D721Med (cell line): ENCODE measurements at regions not wholly inside any gene's neighbourhood (a gene's known extent, or its start where the extent isn't known, plus 50 kb on each side); places are given as distances from the start of the nearest gene placed in this dataset.

Experiments used
- DNase-seq: peaks from one replicate; pipeline ENCODE4 v3.0.0; 2011; ENCODE audit warnings: low spot score; ENCODE audit not compliant: insufficient read length
- FAIRE-seq: peaks from 2 replicates; lab custom pipeline; 2011; peaks lifted over from hg19 to GRCh38; lab: Jason Lieb, UNC
- CTCF ChIP-seq: IDR thresholded peaks from 2 replicates; pipeline ENCODE4 v1.5.1; 2012; ENCODE audit warnings: mild to moderate bottlenecking, control low read depth; ENCODE audit not compliant: insufficient read depth; ENCODE audit errors: missing control alignments

- TF ChIP-seq CTCF: no peak
- no peak for FAIRE-seq
- DNase-seq: no peak
Measured at GRCh38 chr1:235017191-235017590, 111.4 kb downstream of the TOMM20 start.

GRCh38 chr1:235015291-235015985 is 113.2 kb downstream of the TOMM20 start:
- TF ChIP-seq CTCF: no peak
- DNase-seq: no peak
- no peak for FAIRE-seq

GRCh38 chr1:235014756-235015155 is 113.9 kb downstream of the TOMM20 start:
- no peak for DNase-seq
- no peak for TF ChIP-seq CTCF
- FAIRE-seq: no peak

- no peak for TF ChIP-seq CTCF
- no peak for DNase-seq
- no peak for FAIRE-seq
Measured at GRCh38 chr1:235013512-235013911, 115.1 kb downstream of the TOMM20 start.

GRCh38 chr1:235012436-235013210 is 116.0 kb downstream of the TOMM20 start:
- no peak for TF ChIP-seq CTCF
- DNase-seq: no peak
- FAIRE-seq: no peak

- no peak for FAIRE-seq
- TF ChIP-seq CTCF: no peak
- DNase-seq: no peak
Measured at GRCh38 chr1:235011599-235012435, 116.8 kb downstream of the TOMM20 start.
